ENCODE measurements at regions not wholly inside any gene's neighbourhood (a gene's known extent, or its start where the extent isn't known, plus 50 kb on each side); places are given as distances from the start of the nearest gene placed in this dataset.

DNA sequence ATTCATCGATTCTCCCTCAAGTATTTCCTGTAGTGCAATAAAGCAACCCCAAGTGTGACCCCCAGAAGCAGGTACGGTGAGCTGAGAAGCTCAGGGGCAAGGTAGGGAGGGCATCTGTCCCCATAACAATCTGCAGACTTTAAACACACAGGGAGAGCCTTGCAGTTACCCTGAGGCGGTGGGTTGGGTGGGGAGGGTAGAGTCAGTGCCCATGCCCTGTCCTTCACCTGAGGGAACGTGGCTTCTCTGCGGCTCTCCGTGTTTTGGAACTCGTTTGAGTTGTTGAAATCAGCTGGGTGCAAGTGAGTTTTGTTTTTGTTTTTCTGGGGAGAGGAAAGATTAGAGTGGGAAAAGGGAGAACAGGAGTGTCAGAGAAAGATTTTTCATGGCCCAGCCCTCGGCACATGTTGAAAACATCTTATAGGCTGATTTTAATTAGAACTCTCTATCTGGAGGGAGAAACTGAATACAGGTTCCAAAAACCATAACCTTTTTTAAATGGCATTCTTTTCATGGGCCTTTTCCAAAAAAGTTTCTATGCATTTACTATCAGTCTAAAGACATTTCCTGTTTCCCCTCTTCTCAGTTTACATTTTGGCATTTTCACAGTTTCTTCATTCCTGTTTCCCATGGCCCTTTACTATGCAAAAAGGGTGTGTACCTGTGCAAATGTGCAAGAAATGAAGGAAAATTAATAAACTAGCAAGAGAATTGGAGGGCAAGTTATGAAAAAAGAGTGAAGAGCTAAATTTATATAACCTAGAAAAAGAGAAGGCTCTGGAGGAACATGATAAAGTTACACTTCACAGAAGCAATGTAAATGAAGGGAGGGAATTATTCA is 266.5 kb upstream of the VLDLR start:
- H3K27me3 Mint-ChIP-seq (ENCODE audit: low read depth in 3 of 3) = peaks cover 0 to 3% (median 0%) of the 10 kb centered on the region in 3 donors
- H3K9me3 Mint-ChIP-seq = no peaks in the 10 kb centered on the region
- DNase-seq = no peak
- no peak overlapping the region for H3K4me3 Mint-ChIP-seq
- H3K27ac Mint-ChIP-seq = no peak overlapping the region
- no peaks in the 10 kb centered on the region for H3K36me3 Mint-ChIP-seq
- no peaks in the 10 kb centered on the region for H3K4me1 Mint-ChIP-seq

DNA sequence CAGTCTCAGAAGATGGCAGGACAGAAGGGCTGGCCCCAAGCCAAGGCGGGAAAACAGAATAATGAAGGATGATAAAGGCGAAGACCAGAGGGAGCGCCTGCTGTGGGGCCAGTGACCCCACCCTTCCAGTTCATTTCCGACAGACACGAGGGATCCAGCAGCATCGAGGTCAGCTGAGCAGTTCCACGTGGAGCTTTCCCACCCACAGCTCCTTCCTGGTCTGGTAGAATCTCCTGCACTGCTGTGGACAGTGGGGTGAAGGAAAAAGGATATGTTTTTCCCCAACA is 265.9 kb upstream of the VLDLR start:
- no peak overlapping the region for H3K27ac Mint-ChIP-seq

DNA sequence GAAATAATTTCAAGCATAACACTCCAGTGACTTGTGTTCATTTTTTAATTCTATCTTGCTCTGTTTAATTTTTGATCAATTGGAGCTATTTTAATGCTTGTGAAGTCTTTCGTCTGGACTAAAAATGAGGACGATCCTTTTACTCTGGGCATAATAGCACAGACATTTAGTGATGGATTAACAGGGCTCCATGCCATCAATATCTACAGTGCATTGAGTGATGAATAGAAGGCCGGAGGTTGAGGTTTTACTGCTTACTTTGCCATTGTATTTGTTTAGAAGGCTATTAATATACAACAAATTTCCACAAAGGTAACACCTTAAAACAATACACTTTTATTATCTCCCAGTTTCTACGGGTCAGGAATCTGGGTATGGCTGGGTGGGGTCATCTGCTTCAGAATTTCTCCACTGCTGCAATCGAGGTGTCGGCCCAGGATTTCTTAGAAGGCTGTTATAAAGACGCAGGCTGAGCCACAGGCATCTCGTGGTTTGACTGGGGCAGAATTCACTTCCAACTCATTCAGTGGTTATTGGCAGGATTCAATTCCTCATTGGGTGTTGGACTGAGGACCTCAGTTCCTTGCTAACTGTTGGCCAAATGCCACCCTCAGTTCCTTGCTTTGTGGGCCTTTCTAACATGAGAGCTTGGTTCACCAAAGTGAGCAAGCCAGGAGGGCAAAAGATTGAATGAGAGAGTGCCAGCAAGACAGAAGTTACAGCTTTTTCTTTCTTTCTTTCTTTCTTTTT is 265.4 kb upstream of the VLDLR start:
- Mint-ChIP-seq H3K27me3 (ENCODE audit: low read depth in 3 of 3) (peaks cover 0 to 3% (median 0%) of the 10 kb centered on the region in 3 donors), H3K27ac (no peak overlapping the region), H3K9me3 (no peaks in the 10 kb centered on the region), H3K36me3 (no peaks in the 10 kb centered on the region), H3K4me1 (no peaks in the 10 kb centered on the region), H3K4me3 (no peak overlapping the region)
- DNase-seq = no peak

More for the DNA sequence above, 265.9 kb upstream of the VLDLR start:
- H3K4me3 Mint-ChIP-seq = no peak overlapping the region
- H3K27me3 Mint-ChIP-seq (ENCODE audit: low read depth in 3 of 3) = peaks cover 0 to 3% (median 0%) of the 10 kb centered on the region in 3 donors
- no peaks in the 10 kb centered on the region for H3K9me3 Mint-ChIP-seq
- DNase-seq = no peak
- no peaks in the 10 kb centered on the region for H3K4me1 Mint-ChIP-seq
- H3K36me3 Mint-ChIP-seq = no peaks in the 10 kb centered on the region

DNA sequence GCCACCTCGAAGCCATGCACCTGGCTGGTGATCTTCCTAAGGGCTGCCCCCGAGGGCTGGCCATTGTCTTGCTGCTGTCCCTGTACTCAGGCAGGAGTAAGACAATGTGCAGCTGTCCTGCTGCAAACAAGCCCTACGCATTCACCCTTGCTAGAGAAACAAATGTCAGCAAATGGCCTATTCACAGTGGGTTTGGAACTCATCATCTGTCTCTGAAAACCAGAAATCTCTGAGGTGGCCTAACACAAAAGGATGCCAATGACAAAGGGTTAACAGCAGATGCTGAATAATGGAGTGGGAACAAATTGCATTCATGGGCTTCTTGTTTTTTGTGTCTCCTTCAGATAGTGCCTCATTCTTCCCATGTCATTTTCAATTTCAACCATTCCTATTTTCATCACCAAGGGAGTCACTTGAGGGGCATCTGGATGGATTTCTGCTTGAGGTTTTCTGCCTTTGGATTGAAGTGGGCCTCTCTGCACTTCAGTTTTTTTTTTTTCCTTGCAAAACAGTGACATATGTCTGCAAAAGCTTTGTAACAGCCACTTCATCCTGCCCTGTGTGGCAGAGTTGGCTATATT is 261.6 kb upstream of the VLDLR start:
- H3K9me3 Mint-ChIP-seq = peaks cover 0 to 2% (median 0%) of the 10 kb centered on the region in 6 donors
- H3K27me3 Mint-ChIP-seq (ENCODE audit: low read depth in 3 of 3) = peaks cover 0 to 3% (median 0%) of the 10 kb centered on the region in 3 donors
- no peaks in the 10 kb centered on the region for H3K4me1 Mint-ChIP-seq
- H3K27ac Mint-ChIP-seq = no peak overlapping the region
- no peaks in the 10 kb centered on the region for H3K36me3 Mint-ChIP-seq
- DNase-seq = no peak
- H3K4me3 Mint-ChIP-seq = no peak overlapping the region

DNA sequence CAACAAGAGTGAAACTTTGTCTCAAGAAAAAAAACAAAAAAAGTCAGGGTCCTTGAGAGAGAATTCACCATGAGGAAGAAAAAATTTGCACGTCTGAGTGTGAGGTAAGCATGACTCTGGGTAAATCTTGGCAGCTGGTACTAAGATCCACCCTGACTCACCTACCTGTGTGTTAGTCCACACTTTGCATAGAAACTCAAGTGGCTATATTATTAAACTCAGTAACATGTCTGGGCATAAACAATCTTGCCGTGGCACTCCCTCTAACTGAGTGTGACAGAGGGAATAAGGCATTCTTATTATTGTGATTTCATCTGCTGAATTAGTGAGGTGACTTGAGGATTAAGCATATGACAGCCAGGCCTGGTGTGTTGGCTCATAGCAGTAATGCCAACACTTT is 259.4 kb upstream of the VLDLR start:
- Mint-ChIP-seq H3K27ac (no peak overlapping the region), H3K36me3 (no peaks in the 10 kb centered on the region), H3K4me3 (no peak overlapping the region), H3K4me1 (no peaks in the 10 kb centered on the region), H3K27me3 (ENCODE audit: low read depth in 3 of 3) (no peaks in the 10 kb centered on the region), H3K9me3 (peaks cover 0 to 2% (median 0%) of the 10 kb centered on the region in 6 donors)
- DNase-seq = no peak

DNA sequence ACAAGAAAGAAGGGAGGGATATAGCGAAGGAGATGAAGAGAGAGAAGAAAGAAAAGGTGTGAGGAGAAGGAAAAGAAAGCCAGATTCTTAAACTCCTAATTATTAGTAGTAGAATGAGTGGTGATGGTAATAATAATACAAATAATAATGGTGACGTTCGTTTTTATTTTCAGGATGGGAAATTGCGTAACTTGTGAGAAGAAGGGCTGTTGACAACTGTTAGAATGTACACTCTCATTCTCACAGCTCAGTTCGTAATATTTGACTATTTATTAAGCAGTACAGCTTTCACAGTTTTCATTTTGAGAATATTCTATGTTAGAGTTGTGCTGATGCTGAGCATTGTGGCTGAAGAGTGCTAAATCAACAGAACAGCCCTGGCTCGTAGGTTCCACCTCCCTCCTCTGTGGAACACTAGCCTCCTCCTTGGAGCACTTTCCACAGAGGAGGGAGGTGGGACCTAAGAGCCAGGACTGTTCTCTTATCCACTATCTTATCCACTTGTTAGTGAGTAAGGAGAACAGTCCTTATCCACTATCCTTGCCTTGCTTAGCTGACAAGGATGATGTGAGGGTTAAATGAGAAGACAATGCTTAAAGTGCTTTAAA is 258.3 kb upstream of the VLDLR start:
- Mint-ChIP-seq H3K27ac (no peak overlapping the region), H3K36me3 (no peaks in the 10 kb centered on the region), H3K4me3 (no peak overlapping the region), H3K9me3 (peaks cover 0 to 2% (median 0%) of the 10 kb centered on the region in 6 donors), H3K27me3 (ENCODE audit: low read depth in 3 of 3) (no peaks in the 10 kb centered on the region), H3K4me1 (no peaks in the 10 kb centered on the region)
- no peak for DNase-seq

DNA sequence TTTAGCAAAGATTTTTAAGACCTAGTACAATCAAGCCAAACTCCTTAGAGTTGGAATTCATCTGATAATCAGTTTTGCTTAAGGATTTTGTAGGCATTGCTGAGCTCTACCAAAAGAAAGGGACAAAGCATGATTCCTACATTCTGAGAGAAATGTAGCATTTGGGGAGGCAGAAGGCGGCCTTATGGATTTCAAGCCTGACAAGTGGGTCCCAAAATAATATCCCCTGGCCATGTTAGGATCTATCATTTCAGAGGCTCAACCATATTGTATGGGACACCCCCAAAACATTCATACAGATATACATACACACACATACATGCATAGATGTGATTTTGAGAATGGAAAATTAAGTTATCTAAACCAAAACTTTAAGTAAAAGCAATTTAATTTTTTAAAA is 257.8 kb upstream of the VLDLR start:
- Mint-ChIP-seq H3K9me3 (peaks cover 0 to 4% (median under 1%) of the 10 kb centered on the region in 6 donors), H3K4me1 (no peaks in the 10 kb centered on the region), H3K27ac (no peak overlapping the region), H3K4me3 (no peak overlapping the region), H3K36me3 (no peaks in the 10 kb centered on the region), H3K27me3 (ENCODE audit: low read depth in 3 of 3) (peaks cover 0 to under 1% (median 0%) of the 10 kb centered on the region in 3 donors)
- DNase-seq = no peak

DNA sequence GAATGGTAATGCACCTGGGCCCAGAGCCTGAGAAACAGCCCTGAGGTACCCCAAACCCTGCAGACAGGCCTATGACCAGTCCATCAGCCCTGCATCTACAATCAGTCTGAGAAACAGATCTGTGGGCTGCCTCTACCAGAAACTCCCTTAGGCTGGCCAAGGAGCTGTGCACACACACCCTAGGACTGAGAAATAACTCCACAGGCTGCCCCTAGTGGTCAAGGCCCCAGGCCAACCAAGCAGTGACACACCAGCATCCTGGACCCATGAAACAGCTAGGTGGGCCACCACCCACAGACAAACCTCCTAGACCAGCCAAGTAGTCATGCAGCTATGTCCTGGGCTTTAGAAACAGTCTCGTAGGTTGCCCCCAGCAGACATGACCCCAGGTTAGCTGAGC is 253.6 kb upstream of the VLDLR start:
- H3K36me3 Mint-ChIP-seq = no peaks in the 10 kb centered on the region
- peaks cover 0 to 9% (median 0%) of the 10 kb centered on the region in 3 donors for H3K27me3 Mint-ChIP-seq (ENCODE audit: low read depth in 3 of 3)
- DNase-seq = no peak
- peaks cover 0 to 5% (median under 1%) of the 10 kb centered on the region in 6 donors for H3K9me3 Mint-ChIP-seq
- no peak overlapping the region for H3K4me3 Mint-ChIP-seq
- H3K27ac Mint-ChIP-seq = no peak overlapping the region
- H3K4me1 Mint-ChIP-seq = no peaks in the 10 kb centered on the region

DNA sequence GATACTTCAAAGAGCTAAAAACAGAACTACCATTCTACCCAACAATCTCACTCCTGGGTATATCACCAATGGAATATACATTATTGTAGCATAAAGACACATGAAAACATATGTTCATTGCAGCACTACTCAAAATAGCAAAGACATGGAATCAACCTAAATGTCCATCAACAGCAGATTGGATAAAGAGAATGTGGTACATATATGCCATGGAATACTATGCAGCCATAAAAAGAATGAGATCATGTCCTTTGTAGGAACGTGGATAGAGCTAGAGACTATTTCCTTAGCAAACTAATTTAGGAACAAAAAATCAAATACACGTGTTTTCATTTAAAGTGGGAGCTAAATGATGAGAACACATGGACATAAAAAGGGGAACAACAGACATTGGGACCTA is 247.9 kb upstream of the VLDLR start:
- H3K9me3 Mint-ChIP-seq = peaks cover 0 to 4% (median 2%) of the 10 kb centered on the region in 6 donors
- no peak overlapping the region for H3K4me3 Mint-ChIP-seq
- DNase-seq = no peak
- H3K4me1 Mint-ChIP-seq = no peaks in the 10 kb centered on the region
- no peaks in the 10 kb centered on the region for H3K36me3 Mint-ChIP-seq
- no peak overlapping the region for H3K27ac Mint-ChIP-seq
- peaks cover 0 to 12% (median 0%) of the 10 kb centered on the region in 3 donors for H3K27me3 Mint-ChIP-seq (ENCODE audit: low read depth in 3 of 3)

DNA sequence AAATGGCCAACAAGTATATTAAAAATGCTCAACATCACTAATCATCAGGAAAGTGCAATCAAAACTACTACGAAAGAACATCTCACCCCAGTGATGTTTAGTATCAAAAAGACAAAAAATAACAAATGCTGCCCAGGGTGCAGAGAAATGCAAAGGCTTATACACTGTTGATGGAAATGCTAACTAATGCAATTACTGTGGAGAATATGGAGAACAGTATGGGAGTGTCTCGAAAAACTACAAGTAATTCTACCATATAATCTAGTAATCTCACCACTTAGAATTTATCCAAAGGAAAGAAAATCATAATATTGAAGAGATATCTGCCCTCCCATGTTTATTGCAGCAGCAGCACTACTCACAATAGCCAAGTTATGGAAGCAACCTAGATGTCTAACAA is 246.5 kb upstream of the VLDLR start:
- peaks cover 0 to 4% (median under 1%) of the 10 kb centered on the region in 6 donors for H3K9me3 Mint-ChIP-seq
- no peak overlapping the region for H3K27ac Mint-ChIP-seq
- H3K27me3 Mint-ChIP-seq (ENCODE audit: low read depth in 3 of 3) = peaks cover 0 to 10% (median 0%) of the 10 kb centered on the region in 3 donors
- H3K4me1 Mint-ChIP-seq = no peaks in the 10 kb centered on the region
- DNase-seq = no peak
- H3K4me3 Mint-ChIP-seq = no peak overlapping the region
- H3K36me3 Mint-ChIP-seq = no peaks in the 10 kb centered on the region

DNA sequence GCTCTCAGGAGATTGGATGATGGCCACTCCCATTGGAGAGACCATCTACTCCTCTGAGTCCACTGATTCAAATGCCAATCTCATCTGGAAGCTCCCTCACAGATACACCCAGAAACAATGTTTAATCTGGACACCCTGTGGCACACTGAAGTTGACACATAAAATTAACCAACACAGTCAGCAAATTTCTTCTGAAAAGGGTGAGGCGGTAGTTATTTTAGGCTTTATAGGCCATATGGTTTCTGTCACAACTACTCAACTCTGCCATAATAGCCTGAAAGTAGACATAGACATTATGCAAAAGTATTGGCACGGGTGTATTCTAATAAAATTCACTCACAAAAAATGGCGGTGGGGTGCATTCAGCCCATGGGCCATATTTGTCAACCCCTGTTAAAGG is 244.5 kb upstream of the VLDLR start:
- Mint-ChIP-seq H3K9me3 (peaks cover 0 to 4% (median under 1%) of the 10 kb centered on the region in 6 donors), H3K4me1 (no peaks in the 10 kb centered on the region), H3K27me3 (ENCODE audit: low read depth in 3 of 3) (peaks cover 0 to 9% (median 3%) of the 10 kb centered on the region in 3 donors), H3K36me3 (no peaks in the 10 kb centered on the region), H3K4me3 (no peak overlapping the region), H3K27ac (no peak overlapping the region)
- DNase-seq = no peak

DNA sequence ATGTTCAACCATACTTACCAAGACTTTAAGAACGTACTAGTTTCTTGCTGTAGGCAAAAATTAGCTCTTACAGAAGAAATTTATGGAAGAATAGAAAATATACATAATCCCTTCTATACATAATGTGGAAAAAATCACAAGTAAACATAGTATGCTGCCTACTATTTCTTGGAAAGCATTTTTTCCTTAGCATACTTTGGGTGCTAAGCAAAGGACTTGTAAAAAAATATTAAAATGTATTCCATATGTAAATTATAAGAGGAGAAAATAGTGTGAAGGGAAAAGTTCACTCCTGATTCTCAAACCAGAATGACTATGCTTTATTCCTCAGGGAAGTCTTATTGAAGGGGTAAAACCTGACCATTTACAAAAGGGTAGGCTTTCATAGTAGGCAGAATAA is 243.8 kb upstream of the VLDLR start:
- H3K27me3 Mint-ChIP-seq (ENCODE audit: low read depth in 3 of 3) = peaks cover 0 to 5% (median 3%) of the 10 kb centered on the region in 3 donors
- no peaks in the 10 kb centered on the region for H3K4me1 Mint-ChIP-seq
- no peak overlapping the region for H3K27ac Mint-ChIP-seq
- no peak for DNase-seq
- no peaks in the 10 kb centered on the region for H3K36me3 Mint-ChIP-seq
- peaks cover 0 to 4% (median under 1%) of the 10 kb centered on the region in 6 donors for H3K9me3 Mint-ChIP-seq
- no peak overlapping the region for H3K4me3 Mint-ChIP-seq

DNA sequence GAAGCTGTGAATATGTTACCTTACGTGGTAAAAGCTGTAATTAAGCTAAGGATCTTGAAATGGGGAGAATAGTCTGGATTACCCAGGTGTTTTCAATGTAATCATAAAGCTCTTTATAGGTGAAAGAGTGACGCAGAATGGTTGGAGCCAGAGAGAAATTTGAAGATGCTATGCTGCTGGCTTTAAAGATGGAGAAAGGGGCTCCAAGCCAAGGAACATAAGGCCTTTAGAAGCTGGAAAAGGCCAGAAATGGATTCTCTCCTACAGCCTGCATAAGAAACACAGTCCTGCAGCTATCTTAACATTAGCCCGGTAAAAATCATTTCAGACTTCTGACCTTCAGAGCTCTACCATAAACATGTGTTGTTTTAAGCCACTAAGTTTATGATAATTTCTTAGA is 243.3 kb upstream of the VLDLR start:
- no peaks in the 10 kb centered on the region for H3K36me3 Mint-ChIP-seq
- peaks cover 0 to 5% (median 3%) of the 10 kb centered on the region in 3 donors for H3K27me3 Mint-ChIP-seq (ENCODE audit: low read depth in 3 of 3)
- peaks cover 0 to 4% (median under 1%) of the 10 kb centered on the region in 6 donors for H3K9me3 Mint-ChIP-seq

DNA sequence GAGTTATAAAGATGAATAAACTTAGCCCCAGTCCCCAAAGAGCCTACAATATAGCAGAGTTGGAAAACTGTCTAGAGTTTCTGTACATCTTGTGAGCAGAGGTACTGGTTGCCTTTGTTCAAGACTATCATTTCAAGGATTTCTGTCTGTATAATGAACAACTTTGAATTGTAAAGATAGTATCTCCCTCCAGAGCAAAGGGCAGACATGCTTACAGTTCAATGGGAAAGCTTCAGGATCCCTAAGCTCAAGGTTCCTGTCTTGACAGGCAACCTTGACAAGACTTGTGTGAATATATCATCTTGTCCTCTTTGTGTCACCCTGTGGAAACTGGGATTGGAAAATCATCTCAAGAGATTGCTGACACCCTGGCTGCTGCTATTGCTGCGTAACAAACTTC is 242.8 kb upstream of the VLDLR start:
- no peaks in the 10 kb centered on the region for H3K36me3 Mint-ChIP-seq
- H3K9me3 Mint-ChIP-seq = peaks cover 0 to 2% (median under 1%) of the 10 kb centered on the region in 6 donors
- H3K27me3 Mint-ChIP-seq (ENCODE audit: low read depth in 3 of 3) = peaks cover 0 to 3% (median 2%) of the 10 kb centered on the region in 3 donors
- no peak for DNase-seq
- H3K4me3 Mint-ChIP-seq = no peak overlapping the region
- no peaks in the 10 kb centered on the region for H3K4me1 Mint-ChIP-seq
- H3K27ac Mint-ChIP-seq = no peak overlapping the region

More for the DNA sequence above, 243.3 kb upstream of the VLDLR start:
- Mint-ChIP-seq H3K27ac (no peak overlapping the region), H3K4me1 (no peaks in the 10 kb centered on the region), H3K4me3 (no peak overlapping the region)
- DNase-seq = no peak

Data from immature natural killer cell (primary cell).